ENCODE measurements at regions not wholly inside any gene's neighbourhood (a gene's known extent, or its start where the extent isn't known, plus 50 kb on each side); places are given as distances from the start of the nearest gene placed in this dataset.

DNA sequence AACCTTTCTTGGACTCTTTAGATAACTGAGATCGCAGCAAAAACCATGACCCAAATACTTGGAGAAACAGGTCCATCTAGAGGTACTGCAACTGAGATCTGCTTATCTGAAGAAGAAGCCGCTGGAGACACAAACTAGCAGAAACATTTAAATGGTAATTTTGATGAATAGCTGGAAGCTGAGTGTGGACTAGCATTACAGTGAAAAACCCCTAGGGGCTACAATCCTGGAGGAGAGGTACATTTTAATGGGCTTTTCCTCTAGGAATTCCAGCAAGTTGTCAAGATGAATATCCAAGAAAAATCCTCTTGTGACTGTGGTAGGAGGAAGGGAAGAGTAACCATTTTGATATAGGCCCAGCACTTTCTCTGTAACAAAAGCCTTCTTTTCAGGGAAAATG is 592.5 kb upstream of the GRIA3 start:
- no peaks in the 10 kb centered on the region for H3K27me3 ChIP-seq (replicated peaks; ENCODE audit: insufficient read depth, low read length)
- H3K36me3 ChIP-seq (replicated peaks; ENCODE audit: insufficient read depth, low read length) = no peaks in the 10 kb centered on the region
- TF ChIP-seq CTCF (IDR thresholded peaks at IDR 0.05; ENCODE audit: low read length) = no peak
- TF ChIP-seq EZH2phosphoT487 (IDR thresholded peaks at IDR 0.05; ENCODE audit: low read length) = no peak
- no peak for TF ChIP-seq EZH2 (optimal IDR thresholded peaks at IDR 0.05; ENCODE audit: low read depth, low read length)
- H2AFZ ChIP-seq (ENCODE audit: low read length) = no peak overlapping the region
- H3F3A ChIP-seq (ENCODE audit: insufficient read depth, low read length) = no peaks in the 10 kb centered on the region
- no peak overlapping the region for H3K4me2 ChIP-seq (ENCODE audit: low read depth, low read length)
- no peaks in the 10 kb centered on the region for H4K20me1 ChIP-seq (ENCODE audit: insufficient read depth, low read length)
- no peaks in the 10 kb centered on the region for H3K4me1 ChIP-seq (ENCODE audit: low read length)
- no peaks in the 10 kb centered on the region for H3K9me2 ChIP-seq (replicated peaks; ENCODE audit: insufficient read depth, low read length)
- H3K9ac ChIP-seq (ENCODE audit: low read length) = no peak overlapping the region
- H3K4me3 ChIP-seq (ENCODE audit: low read length) = no peak overlapping the region
- H3K27ac ChIP-seq (ENCODE audit: low read length) = no peak overlapping the region
- no peaks in the 10 kb centered on the region for H3K79me2 ChIP-seq (ENCODE audit: low read length)
- H3K9me3 ChIP-seq (replicated peaks; ENCODE audit: insufficient read depth, low read length) = no peaks in the 10 kb centered on the region
- no peak for DNase-seq

- Histone ChIP-seq H3K27me3 (replicated peaks; ENCODE audit: insufficient read depth, low read length) (no peaks in the 10 kb centered on the region), H3K9me2 (replicated peaks; ENCODE audit: insufficient read depth, low read length) (no peaks in the 10 kb centered on the region), H3K4me3 (ENCODE audit: low read length) (no peak overlapping the region), H2AFZ (ENCODE audit: low read length) (no peak overlapping the region), H3K9ac (ENCODE audit: low read length) (no peak overlapping the region), H3K4me2 (ENCODE audit: low read depth, low read length) (no peak overlapping the region), H3K79me2 (ENCODE audit: low read length) (no peaks in the 10 kb centered on the region), H3K36me3 (replicated peaks; ENCODE audit: insufficient read depth, low read length) (no peaks in the 10 kb centered on the region), H3K4me1 (ENCODE audit: low read length) (no peaks in the 10 kb centered on the region), H3K27ac (ENCODE audit: low read length) (no peak overlapping the region), H4K20me1 (ENCODE audit: insufficient read depth, low read length) (no peaks in the 10 kb centered on the region), H3F3A (ENCODE audit: insufficient read depth, low read length) (no peaks in the 10 kb centered on the region), H3K9me3 (replicated peaks; ENCODE audit: insufficient read depth, low read length) (no peaks in the 10 kb centered on the region)
- TF ChIP-seq EZH2phosphoT487 (IDR thresholded peaks at IDR 0.05; ENCODE audit: low read length) (no peak), CTCF (IDR thresholded peaks at IDR 0.05; ENCODE audit: low read length) (no peak), EZH2 (optimal IDR thresholded peaks at IDR 0.05; ENCODE audit: low read depth, low read length) (no peak)
- DNase-seq = no peak
Observed at GRCh38 chrX:122596998-122597397, 587.1 kb upstream of the GRIA3 start.

DNA sequence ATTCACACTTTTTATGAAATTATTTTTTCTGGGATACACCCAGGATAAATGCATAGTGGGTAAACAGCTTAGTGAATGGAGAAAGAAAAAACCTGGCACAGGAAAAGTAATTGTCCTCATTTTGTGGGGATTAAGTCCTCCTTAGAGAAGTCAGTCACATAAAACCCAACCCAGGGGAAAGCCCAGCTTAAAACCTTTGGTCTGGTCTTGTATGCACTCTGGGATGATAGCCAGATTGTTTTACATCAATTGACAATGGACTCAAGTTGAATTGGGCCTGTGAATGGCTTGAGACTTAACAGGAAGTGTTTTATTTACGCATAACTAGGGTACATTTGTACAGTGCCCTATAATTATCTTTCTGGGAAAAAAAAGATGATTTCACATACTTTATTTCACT is 561.3 kb upstream of the GRIA3 start:
- Histone ChIP-seq H3K79me2 (ENCODE audit: low read length) (no peaks in the 10 kb centered on the region), H3K4me1 (ENCODE audit: low read length) (no peaks in the 10 kb centered on the region), H3K9me3 (replicated peaks; ENCODE audit: insufficient read depth, low read length) (no peaks in the 10 kb centered on the region), H3K27me3 (replicated peaks; ENCODE audit: insufficient read depth, low read length) (no peaks in the 10 kb centered on the region), H3K27ac (ENCODE audit: low read length) (no peak overlapping the region), H3K9ac (ENCODE audit: low read length) (no peak overlapping the region), H3K9me2 (replicated peaks; ENCODE audit: insufficient read depth, low read length) (no peaks in the 10 kb centered on the region), H3K4me2 (ENCODE audit: low read depth, low read length) (no peak overlapping the region), H4K20me1 (ENCODE audit: insufficient read depth, low read length) (no peaks in the 10 kb centered on the region), H3K4me3 (ENCODE audit: low read length) (no peak overlapping the region), H3K36me3 (replicated peaks; ENCODE audit: insufficient read depth, low read length) (no peaks in the 10 kb centered on the region), H3F3A (ENCODE audit: insufficient read depth, low read length) (no peaks in the 10 kb centered on the region), H2AFZ (ENCODE audit: low read length) (no peak overlapping the region)
- no peak for DNase-seq
- TF ChIP-seq EZH2phosphoT487 (IDR thresholded peaks at IDR 0.05; ENCODE audit: low read length) (no peak), EZH2 (optimal IDR thresholded peaks at IDR 0.05; ENCODE audit: low read depth, low read length) (no peak), CTCF (IDR thresholded peaks at IDR 0.05; ENCODE audit: low read length) (no peak)
